ENCODE measurements at regions not wholly inside any gene's neighbourhood (a gene's known extent, or its start where the extent isn't known, plus 50 kb on each side); places are given as distances from the start of the nearest gene placed in this dataset.

DNA sequence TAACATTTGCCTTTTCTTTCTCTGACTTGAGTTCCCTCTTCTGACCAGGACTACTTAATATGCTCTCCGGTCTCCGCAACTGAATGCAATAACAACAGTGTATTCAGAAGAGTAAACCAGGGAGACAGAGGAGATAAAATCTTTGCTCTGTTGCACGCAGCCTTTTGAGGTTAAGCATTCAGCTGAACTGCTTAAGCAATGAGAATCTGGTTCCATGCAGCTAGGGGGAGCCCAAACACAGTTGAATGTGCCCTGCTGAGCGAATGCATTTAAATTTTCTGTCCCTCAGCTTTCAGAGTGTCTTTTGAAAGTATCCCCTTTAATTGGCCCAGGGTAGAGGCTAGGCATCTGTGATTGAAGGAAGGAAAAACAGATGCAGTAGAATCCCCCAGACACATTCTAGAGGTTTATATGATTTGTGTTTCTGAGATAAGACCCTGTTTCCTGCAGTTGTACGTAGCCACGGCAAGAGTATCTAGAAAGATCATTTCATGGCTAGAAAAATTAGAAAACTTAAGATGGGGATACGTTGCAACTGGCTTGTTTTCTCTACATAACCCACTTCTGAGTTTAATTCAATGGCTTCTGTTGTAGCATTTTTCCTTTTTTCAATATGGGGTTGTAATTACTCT, 309.6 kb downstream of the TUSC7 start:
- Histone ChIP-seq H3K4me3 (IDR thresholded peaks at IDR 0.05; ENCODE audit: insufficient read depth, low read depth, low read length) (no peak overlapping the region), H2AFZ (ENCODE audit: low read depth) (no peak overlapping the region), H4K20me1 (ENCODE audit: insufficient read depth) (no peaks in the 10 kb centered on the region), H3K27ac (no peak overlapping the region), H3K4me1 (ENCODE audit: low read depth, poor library complexity, severe bottlenecking) (peaks cover 24% of the 10 kb centered on the region), H3K36me3 (ENCODE audit: insufficient read depth) (no peaks in the 10 kb centered on the region), H3K27me3 (ENCODE audit: insufficient read depth, low read depth) (peaks cover 20% of the 10 kb centered on the region), H3K79me2 (ENCODE audit: insufficient read depth, low read depth) (no peaks in the 10 kb centered on the region), H3K4me2 (no peak overlapping the region), H3K9ac (no peak overlapping the region)
- TF ChIP-seq, protein P1, sequence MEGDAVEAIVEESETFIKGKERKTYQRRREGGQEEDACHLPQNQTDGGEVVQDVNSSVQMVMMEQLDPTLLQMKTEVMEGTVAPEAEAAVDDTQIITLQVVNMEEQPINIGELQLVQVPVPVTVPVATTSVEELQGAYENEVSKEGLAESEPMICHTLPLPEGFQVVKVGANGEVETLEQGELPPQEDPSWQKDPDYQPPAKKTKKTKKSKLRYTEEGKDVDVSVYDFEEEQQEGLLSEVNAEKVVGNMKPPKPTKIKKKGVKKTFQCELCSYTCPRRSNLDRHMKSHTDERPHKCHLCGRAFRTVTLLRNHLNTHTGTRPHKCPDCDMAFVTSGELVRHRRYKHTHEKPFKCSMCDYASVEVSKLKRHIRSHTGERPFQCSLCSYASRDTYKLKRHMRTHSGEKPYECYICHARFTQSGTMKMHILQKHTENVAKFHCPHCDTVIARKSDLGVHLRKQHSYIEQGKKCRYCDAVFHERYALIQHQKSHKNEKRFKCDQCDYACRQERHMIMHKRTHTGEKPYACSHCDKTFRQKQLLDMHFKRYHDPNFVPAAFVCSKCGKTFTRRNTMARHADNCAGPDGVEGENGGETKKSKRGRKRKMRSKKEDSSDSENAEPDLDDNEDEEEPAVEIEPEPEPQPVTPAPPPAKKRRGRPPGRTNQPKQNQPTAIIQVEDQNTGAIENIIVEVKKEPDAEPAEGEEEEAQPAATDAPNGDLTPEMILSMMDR (conservative IDR thresholded peaks at IDR 0.05; ENCODE audit: low read depth, low read length): peak; percentile 89

DNA sequence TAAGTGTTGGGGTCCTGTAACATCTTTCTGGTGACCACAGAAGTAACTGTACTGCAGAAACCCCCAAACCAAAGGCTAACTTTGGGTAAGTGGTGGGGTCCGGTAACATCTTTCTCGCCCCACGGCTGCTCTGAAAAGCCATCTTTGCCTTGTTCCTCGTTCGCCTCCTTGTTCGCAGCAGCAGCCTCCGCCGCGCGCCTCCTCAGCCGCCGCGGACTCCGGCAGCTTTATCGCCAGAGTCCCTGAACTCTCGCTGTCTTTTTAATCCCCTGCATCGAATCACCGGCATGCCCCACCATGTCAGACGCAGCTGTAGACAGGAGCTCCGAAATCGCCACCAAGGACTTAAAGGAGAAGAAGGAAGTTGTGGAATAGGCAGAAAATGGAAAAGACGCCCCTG, 316.8 kb downstream of the TUSC7 start:
- no peak overlapping the region for H3K4me2 ChIP-seq
- H2AFZ ChIP-seq (ENCODE audit: low read depth): no peak overlapping the region
- no peak overlapping the region for H3K27ac ChIP-seq
- no peaks in the 10 kb centered on the region for H3K4me1 ChIP-seq (ENCODE audit: low read depth, poor library complexity, severe bottlenecking)
- H4K20me1 ChIP-seq (ENCODE audit: insufficient read depth): no peaks in the 10 kb centered on the region
- TF ChIP-seq, protein P1 (conservative IDR thresholded peaks at IDR 0.05; ENCODE audit: low read depth, low read length): no peak
- H3K4me3 ChIP-seq (IDR thresholded peaks at IDR 0.05; ENCODE audit: insufficient read depth, low read depth, low read length): no peak overlapping the region
- no peaks in the 10 kb centered on the region for H3K79me2 ChIP-seq (ENCODE audit: insufficient read depth, low read depth)
- H3K27me3 ChIP-seq (ENCODE audit: insufficient read depth, low read depth): no peaks in the 10 kb centered on the region; the same call in 1 of the 2 replicates
- H3K36me3 ChIP-seq (ENCODE audit: insufficient read depth): no peaks in the 10 kb centered on the region
- no peak overlapping the region for H3K9ac ChIP-seq

GRCh38 chr3:117035745-117036144, 326.2 kb downstream of the TUSC7 start:
- Histone ChIP-seq H4K20me1 (ENCODE audit: insufficient read depth) (no peaks in the 10 kb centered on the region), H3K9ac (no peak overlapping the region), H3K4me3 (IDR thresholded peaks at IDR 0.05; ENCODE audit: insufficient read depth, low read depth, low read length) (no peak overlapping the region), H2AFZ (ENCODE audit: low read depth) (no peak overlapping the region), H3K79me2 (ENCODE audit: insufficient read depth, low read depth) (no peaks in the 10 kb centered on the region), H3K27ac (no peak overlapping the region), H3K4me1 (ENCODE audit: low read depth, poor library complexity, severe bottlenecking) (no peaks in the 10 kb centered on the region), H3K4me2 (no peak overlapping the region), H3K36me3 (ENCODE audit: insufficient read depth) (no peaks in the 10 kb centered on the region), H3K27me3 (ENCODE audit: insufficient read depth, low read depth) (no peaks in the 10 kb centered on the region)
- TF ChIP-seq, protein P1 (conservative IDR thresholded peaks at IDR 0.05; ENCODE audit: low read depth, low read length): no peak

DNA sequence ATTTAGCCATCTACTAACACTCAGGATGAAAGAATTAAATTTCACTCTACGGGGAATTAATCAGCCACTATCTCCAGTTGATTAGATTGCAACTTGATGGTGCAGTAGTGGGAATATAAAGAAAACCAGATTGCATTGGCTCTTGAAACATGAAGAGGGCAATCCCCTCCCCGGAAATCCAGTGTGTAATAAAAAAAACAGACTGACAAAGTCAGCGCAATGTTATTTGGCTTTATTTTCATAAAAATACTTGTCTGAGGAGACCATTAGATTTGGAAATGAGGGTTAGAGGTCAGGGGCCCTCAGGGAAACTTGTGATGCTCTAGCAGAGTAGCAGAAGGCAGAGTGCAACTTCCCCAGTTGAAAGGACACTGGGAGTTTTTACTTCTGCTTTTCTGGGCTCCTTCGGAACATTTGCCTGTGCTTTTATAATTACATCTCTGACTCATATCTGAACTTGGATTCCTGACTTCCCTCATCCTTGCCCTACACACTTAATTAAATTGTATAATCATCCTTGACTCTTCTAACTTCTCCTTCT, 326.8 kb downstream of the TUSC7 start:
- Histone ChIP-seq H3K4me3 (IDR thresholded peaks at IDR 0.05; ENCODE audit: insufficient read depth, low read depth, low read length) (no peak overlapping the region), H3K4me2 (no peak overlapping the region), H3K9ac (no peak overlapping the region), H2AFZ (ENCODE audit: low read depth) (no peak overlapping the region), H3K79me2 (ENCODE audit: insufficient read depth, low read depth) (no peaks in the 10 kb centered on the region), H3K36me3 (ENCODE audit: insufficient read depth) (no peaks in the 10 kb centered on the region), H3K27ac (no peak overlapping the region), H4K20me1 (ENCODE audit: insufficient read depth) (no peaks in the 10 kb centered on the region), H3K27me3 (ENCODE audit: insufficient read depth, low read depth) (no peaks in the 10 kb centered on the region), H3K4me1 (ENCODE audit: low read depth, poor library complexity, severe bottlenecking) (no peaks in the 10 kb centered on the region)
- TF ChIP-seq, protein P1 (conservative IDR thresholded peaks at IDR 0.05; ENCODE audit: low read depth, low read length): no peak

Data from KMS-11 (cell line).